ENCODE measurements at regions not wholly inside any gene's neighbourhood (a gene's known extent, or its start where the extent isn't known, plus 50 kb on each side); places are given as distances from the start of the nearest gene placed in this dataset.
A peak's percentile ranks its signal among the peaks of the same experiment; 100 is the strongest.
"Not testable (repeated sequence)": the region's sequence is repeated elsewhere in the genome, so short reads cannot be mapped to it uniquely, and the experiment has no call there.

DNA sequence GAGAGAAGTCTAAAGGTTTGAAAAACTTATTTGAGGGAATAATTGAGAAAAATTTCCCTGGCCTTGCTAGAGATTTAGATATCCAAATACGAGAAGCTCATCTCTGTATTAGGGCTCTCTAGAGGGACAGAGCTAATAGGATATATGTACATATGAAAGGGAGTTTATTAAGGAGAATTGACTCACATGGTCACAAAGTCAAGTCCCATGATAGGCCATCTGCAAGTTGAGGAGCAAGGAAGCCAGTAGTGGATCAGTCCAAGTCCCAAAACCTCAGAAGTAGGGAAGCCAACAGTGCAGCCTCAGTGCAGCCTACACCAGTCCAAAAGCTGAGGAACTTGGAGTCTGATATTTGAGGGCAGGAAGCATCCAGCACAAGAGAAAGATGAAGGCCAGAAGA is 126.7 kb downstream of the PJA2 start:
- not testable (repeated sequence) for DNase-seq

DNA sequence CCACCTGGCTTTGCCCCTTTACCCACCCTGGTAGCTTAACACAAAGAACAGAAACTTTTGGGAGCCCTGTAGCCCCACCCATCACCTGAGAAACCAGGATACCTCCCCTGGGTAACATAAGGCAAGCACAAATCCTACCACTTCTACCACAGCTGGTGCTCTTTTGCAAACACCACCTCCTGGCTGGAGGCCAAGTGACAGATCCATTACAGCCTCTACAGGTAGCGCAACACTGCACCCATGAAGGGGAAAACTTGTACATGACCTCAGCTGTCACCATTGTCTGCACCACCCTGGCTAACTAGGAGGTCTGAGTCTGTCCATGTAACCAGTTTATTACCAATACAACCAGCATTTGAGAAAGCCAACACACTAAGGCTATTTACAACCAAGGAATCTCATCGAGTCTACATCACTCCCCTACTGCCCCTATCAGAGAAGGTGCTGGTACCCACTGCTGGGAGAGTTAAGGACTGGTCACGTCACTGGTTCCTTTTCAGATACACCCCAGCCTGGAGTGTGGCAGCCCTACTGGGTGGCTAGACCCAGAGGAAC is 128.6 kb downstream of the PJA2 start:
- peak; percentile 78 for DNase-seq

DNA sequence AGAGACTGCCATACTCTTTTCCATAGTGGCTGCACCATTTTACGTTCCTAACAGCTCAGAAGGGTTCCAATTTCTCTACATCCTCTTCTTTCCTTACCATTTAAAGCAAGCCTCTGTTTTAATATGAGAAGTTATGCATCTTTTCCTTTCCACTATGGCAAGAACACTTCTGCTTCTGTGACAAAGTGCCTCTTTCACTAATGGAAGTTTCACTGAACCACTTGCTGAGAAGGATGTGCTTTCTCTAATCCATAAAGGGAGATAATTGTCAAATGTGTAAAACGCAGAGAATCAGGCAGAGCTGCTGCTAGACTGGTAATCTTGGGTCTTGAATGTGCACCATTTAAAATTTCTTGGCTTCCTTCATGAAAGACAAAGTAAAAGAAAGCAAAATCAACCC is 131.6 kb downstream of the PJA2 start:
- DNase-seq = no peak

DNA sequence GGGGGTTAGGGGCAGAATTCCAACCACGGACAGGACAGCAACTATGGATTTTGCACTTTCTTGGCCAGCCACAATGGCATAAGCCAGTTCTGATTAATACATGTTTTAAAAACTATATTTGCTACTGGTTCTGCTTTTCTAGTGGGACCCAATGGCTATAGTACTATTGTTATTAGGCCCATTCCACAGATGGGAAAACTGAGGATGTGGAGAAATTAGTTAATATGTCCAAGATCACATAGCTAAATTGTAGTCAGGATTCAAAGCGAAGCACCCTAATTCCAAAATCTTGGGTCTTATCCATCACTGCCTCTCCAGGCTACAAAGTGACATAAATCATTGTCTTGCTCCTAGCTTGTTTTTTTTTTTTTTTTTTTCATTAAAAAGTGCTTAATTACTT is 133.9 kb downstream of the PJA2 start:
- no peak for DNase-seq

DNA sequence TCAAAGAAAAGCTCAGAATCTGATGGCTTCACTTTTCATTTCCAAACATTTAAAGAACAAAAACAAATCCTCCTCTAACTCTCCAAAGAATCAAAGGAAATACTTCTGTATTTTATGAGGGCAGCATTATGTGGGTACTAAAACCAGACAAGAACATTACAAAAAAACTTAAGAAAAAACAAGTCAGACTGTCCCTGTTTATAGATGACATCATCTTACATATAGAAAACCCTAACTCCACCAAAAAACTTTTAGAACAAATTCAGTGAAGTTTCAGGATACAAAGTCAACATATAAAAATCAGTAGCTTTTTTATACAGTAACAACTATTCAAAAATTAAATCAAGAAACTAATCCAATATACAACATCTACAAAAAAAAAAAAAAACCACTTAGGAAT is 136.2 kb downstream of the PJA2 start:
- DNase-seq = no peak

DNA sequence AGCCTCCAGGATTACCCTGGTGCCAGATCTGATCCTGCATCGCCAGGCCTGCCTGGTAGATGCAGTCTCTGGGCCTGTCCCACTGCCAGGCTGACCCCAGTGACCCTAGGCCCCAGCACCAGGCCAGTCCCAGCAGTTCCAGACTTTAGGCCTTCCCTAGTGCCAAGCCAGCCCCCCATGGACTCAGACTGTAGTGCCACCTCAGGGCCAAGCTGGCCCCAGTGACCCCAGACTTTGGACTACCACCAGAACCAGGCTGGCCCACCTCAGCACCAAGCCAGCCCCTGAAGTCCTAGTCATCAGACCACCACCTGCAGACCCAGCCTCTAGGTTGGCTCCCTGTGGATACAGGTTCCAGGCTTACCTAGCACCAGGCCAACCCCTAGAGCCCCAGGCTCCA is 142.5 kb downstream of the PJA2 start:
- no peak for DNase-seq

DNA sequence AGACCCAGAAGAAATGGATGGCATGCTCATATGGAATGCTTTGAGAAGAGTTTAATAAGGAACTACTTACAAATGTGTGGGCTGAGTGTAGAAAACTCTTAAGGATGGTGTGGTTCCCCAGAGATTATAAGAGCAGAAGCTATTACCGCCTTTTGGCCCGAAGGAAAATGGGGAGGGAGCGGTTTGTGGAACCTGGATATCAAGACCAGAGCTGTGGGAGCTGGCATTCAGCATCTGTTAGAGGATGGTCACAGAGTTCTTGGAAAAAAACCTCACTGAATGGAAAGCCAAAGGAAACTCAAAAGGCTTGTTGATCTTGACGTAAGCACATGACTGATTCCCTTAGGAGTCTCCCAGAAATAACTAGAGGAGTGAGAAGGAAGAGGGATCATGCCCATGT is 151.0 kb downstream of the PJA2 start:
- no peak for DNase-seq

DNA sequence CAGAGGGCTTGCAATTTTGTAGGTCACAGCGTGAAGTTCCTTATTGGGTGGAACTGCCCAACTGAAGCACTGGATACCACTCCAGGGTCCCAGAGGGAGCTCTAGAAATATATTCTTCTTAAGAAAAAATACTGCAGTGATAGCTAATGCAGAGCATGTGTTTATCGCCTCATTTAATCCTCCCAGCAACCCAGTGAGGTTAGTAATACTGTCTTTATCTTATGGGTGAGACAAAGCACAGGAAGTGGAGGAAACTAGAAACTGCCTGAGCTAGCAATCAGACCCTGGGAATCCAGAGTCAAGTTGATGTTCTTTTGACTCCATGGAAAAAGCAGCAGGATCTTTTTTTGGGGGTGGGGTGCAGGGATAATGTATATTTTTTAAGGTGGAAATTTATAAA is 153.3 kb downstream of the PJA2 start:
- no peak for DNase-seq

DNA sequence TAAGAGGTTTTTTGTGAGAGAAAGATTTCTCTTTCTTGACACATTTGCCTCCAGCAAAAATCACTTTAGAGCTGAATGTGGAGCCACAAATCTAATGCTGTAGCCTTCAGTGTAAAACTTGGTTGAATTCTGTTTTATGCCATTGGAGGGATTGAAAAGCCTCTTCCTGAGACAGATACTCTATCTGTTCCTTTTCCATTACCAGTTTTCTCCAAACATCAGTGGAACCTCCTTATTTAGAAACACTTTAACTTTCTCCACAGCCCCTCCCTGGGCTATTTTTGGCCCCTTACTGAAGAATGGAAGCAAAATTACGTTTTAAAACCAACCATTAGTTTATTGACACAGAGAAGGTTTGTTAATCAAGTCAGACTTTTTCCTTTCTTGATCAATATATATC is 155.3 kb downstream of the PJA2 start:
- no peak for DNase-seq

DNA sequence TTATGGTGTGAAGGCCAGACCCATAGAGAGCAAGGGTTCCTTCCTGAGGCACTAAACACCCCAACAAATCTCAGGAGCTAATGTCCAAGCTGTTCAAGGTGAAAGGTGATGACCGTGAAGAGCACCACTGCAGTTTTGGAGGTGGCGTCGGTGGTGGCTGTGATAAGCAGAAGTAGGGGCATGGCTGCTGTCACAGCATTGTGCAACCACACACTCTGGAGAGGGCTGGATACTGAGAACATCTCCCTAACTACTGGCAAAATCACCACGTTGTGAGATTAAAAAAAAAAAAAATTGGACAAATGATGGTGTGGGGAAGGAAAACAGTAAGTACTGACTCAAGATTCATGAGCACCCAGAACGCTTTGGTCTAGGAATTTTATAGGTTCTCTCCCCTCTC is 156.5 kb downstream of the PJA2 start:
- DNase-seq = no peak

DNA sequence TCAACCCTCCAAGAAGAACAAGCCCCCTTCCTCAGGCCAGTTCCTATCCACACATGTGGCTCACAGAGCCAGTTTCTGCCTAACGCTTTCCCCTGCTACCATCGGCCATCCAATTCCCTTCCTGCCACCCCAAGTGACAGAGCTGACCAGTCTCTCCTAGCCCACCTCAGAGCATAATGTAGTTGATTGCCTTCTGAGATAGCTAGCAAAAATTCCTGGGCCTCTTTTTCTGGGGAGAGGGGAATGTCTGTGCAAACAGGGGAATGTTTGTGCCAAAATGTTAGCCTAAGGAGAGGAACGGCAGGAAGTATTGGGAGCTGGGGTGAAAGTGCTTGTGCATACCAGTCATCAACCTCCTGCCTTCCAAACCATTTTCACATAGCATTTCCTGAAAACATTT is 157.0 kb downstream of the PJA2 start:
- no peak for DNase-seq

DNA sequence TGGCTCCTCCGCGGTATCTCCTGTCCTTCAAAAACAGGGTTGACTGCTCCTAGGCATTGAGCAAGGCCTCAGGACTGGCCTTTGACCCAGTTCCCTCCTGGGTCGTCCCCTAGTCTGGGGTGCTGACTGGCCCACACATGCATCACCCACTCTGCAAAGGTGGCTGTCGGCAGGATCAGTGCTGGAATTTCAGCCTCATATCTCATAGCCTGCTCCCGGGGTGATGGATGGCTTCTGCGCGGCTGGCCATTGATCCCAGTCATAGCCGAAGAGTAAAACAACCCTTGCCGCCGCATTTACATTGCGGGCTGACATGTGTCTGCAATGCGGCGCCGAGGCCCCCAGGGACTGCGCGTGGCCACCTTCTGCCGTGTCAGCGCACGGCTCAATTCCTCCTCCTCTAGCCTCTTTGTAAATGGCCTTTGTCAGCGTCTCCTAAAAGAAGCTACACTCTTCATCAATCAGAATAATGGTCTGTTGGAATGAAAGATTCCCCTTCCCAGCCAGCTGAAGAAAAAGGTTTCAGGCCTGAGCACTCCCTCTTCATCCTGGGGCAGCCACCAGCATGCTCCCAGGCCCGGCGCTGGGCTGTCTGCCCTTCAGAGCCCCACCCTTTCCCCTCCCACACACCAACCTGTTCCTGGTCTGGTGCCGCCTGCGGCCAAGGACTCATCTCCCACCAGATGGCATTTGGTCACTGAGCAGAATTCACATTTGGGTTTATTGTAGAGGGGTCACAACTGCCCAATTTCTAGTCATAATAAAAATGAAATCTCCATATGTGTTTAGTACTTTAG is 159.0 kb downstream of the PJA2 start:
- no peak for DNase-seq

DNA sequence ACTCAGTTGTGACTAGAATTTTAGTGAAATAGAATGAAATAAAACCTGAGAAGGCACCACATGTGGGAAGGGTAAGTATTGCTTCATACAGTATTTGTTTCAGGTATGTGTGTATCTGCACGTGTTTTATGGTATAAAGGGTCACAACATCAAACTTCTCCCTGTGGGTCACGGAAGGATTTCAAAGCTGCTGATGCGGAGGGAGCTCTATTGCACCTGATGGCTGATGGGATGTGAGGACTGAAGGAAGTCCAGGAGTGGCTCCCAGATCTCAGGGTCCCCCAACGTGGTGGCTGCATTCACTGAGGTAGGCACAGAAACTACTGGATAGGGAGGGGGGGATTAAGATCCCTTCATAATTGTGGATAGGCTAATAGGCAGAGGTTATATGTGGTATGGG is 159.7 kb downstream of the PJA2 start:
- DNase-seq = no peak

DNA sequence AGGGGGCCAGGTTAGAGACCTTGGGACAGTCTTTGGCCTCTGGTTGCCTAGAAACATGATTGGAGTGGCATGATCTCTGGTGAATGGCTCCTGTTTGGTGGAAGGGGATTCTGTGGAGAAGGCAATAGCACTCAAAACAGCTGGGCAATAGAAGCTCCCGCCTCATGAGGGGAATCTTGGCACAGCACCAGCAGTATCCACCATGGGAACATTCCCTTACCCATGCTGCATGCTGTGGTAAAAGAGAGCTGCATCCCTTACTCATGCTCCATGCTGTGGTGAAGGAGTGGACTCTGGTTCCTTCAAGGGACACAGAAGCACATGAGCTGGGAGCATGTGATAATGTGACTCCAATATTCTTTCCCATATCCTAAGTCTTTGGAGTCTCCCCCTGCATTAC is 160.6 kb downstream of the PJA2 start:
- DNase-seq = no peak

DNA sequence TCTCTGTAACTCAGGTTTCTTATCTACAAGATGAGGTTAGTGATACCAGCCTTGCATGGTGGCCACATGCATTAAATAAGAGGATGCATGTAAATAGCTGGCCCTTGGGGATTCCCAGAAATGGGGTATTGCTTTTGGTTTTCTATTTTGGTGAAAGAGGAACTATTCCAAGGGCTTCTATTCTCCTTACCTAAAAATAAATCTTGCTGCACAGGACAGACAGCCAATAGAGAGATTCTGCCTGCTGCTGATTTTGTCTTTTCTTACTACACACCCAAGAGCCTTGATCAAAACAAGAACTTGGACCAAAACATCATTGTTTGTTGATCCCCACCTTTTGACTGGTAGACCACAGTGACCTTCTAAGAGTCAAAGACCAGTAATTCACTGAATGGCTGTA is 161.8 kb downstream of the PJA2 start:
- DNase-seq = no peak

DNA sequence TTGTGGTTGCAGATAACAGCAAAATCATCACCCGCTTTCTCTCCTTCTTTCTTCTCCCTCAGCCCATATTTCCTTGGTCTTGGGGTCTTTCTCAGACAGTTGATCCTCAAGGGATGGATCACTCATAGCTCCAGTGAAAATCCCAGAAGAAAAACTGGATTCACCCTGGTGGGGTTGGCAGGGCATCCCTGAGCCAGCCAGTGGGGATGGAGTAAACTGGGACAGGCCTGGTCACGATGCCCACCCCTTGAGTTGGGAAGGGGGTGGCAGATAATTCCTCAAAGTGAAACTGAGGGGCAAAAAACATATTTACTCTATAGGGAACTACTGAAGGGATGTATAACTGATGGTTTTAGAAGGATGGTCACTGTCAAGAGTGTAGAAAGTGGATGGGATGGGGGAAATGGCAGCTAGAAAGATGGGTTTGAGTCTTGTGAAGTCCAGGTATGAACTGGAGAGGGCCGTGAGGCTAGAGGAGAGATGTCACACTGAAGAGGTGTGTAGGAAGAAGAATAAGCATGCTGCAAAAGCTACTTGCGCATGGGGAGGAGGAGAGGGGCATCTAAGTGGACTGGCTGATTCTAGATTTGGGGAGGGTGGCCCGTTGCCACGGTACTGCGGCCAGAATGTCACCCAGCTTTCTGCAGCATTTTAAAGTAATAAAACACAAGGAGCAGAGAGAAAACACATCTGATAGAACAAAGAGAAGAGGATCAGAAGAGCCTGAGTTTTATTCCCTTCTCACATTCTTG is 162.8 kb downstream of the PJA2 start:
- no peak for DNase-seq

Data from NCI-H2029 treated with DMSO at 0.1 percent for 48 hours (cell line).